Lung microvascular endothelial cell (primary cell): ENCODE measurements at regions not wholly inside any gene's neighbourhood (a gene's known extent, or its start where the extent isn't known, plus 50 kb on each side); places are given as distances from the start of the nearest gene placed in this dataset.

Source experiments
- DNase-seq, 2 donors: peaks; one replicate each; pipeline versions ENCODE4 v3.0.0 to v3.0.0-alpha.2; 2010; ENCODE audit warnings: low read depth in 2 of 2

GRCh38 chr2:221318376-221319130, 253.6 kb downstream of the EPHA4 start:
- DNase-seq, result no peak

GRCh38 chr2:221322741-221323140, 249.4 kb downstream of the EPHA4 start:
- DNase-seq, result no peak

- no peak for DNase-seq
These were observed 248.6 kb downstream of the EPHA4 start for GRCh38 chr2:221323513-221323912.

- DNase-seq, result no peak
These were observed 241.7 kb downstream of the EPHA4 start for GRCh38 chr2:221330436-221330835.

- DNase-seq, result no peak
These were observed 237.5 kb downstream of the EPHA4 start for GRCh38 chr2:221334481-221335218.

GRCh38 chr2:221335219-221335752, 236.8 kb downstream of the EPHA4 start:
- no peak for DNase-seq

- no peak for DNase-seq
These were observed 235.1 kb downstream of the EPHA4 start for GRCh38 chr2:221336967-221337366.

- no peak for DNase-seq
These were observed 234.0 kb downstream of the EPHA4 start for GRCh38 chr2:221337957-221338685.

- no peak for DNase-seq
These were observed 229.7 kb downstream of the EPHA4 start for GRCh38 chr2:221342388-221342787.

GRCh38 chr2:221343524-221343923, 228.6 kb downstream of the EPHA4 start:
- DNase-seq, result no peak

GRCh38 chr2:221345516-221345915, 226.6 kb downstream of the EPHA4 start:
- DNase-seq, result no peak

GRCh38 chr2:221346411-221346810, 225.7 kb downstream of the EPHA4 start:
- no peak for DNase-seq

- DNase-seq, result peak in 1 of 2 donors; percentile 47
These were observed 224.6 kb downstream of the EPHA4 start for GRCh38 chr2:221347471-221347870.

GRCh38 chr2:221350616-221351015, 221.5 kb downstream of the EPHA4 start:
- DNase-seq, result no peak

GRCh38 chr2:221353201-221353600, 218.9 kb downstream of the EPHA4 start:
- no peak for DNase-seq

- DNase-seq, result no peak
These were observed 211.8 kb downstream of the EPHA4 start for GRCh38 chr2:221360312-221360711.

- DNase-seq, result no peak
These were observed 211.4 kb downstream of the EPHA4 start for GRCh38 chr2:221360742-221361141.

- DNase-seq, result no peak
These were observed 210.5 kb downstream of the EPHA4 start for GRCh38 chr2:221361633-221362032.

- DNase-seq, result no peak
These were observed 207.4 kb downstream of the EPHA4 start for GRCh38 chr2:221364672-221365071.
